ENCODE measurements at regions not wholly inside any gene's neighbourhood (a gene's known extent, or its start where the extent isn't known, plus 50 kb on each side); places are given as distances from the start of the nearest gene placed in this dataset.

DNA sequence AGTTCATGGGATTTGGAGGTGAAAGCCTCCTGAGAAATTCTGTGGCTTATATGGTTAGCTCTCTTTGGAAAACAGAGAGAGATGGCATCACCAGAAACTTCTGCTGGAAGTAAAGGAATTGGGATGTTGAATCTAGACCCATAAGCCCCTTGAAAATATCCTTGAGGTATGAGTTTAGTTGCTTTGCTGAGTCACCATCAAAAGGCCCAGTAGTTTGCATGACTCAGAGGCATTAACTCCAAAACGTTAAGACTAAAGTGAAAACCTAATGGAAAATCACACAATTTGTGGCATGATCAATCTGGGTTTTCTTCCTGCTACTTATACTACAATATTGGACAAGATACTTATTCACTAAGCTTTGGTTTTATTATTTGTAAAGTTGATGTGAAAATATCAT is 349.2 kb upstream of the SALL1 start:
- no peak for TF ChIP-seq ARNTL (CRISPR knock-in tag; IDR thresholded peaks at IDR 0.05; ENCODE audit: borderline replicate concordance, low read depth)
- TF ChIP-seq ZFP30 (CRISPR knock-in tag; IDR thresholded peaks at IDR 0.05), result no peak
- TF ChIP-seq ISL1 (CRISPR knock-in tag; IDR thresholded peaks at IDR 0.05), result no peak
